Smooth muscle cell (in vitro differentiated cells): ENCODE measurements at regions not wholly inside any gene's neighbourhood (a gene's known extent, or its start where the extent isn't known, plus 50 kb on each side); places are given as distances from the start of the nearest gene placed in this dataset.

Experiments used
- DNase-seq: peaks from one replicate; lab custom pipeline; 2025; ENCODE audit not compliant: unreplicated experiment; lab: John Stamatoyannopoulos, UW
- H2AFZ ChIP-seq: fragments of 200-600 bp; sonication (generic); 2 replicates; pipeline ENCODE4 v1.6.0; 2016; ENCODE audit warnings: antibody characterized with exemption, low read depth, mild to moderate bottlenecking
- H3F3A ChIP-seq: fragments of 200-600 bp; sonication (generic); 2 replicates; pipeline ENCODE4 v1.6.0; 2017; ENCODE audit warnings: antibody characterized with exemption, low read depth
- H3K27ac ChIP-seq: fragments of 200-600 bp; sonication (generic); 2 replicates; pipeline ENCODE4 v1.5.1; 2016; ENCODE audit warnings: low read depth, mild to moderate bottlenecking
- H3K27me3 ChIP-seq: fragments of 200-600 bp; sonication (generic); 2 replicates; pipeline ENCODE4 v1.6.1; 2016; ENCODE audit warnings: low read depth, mild to moderate bottlenecking
- H3K36me3 ChIP-seq: fragments of 200-600 bp; sonication (generic); 2 replicates; pipeline ENCODE4 v1.5.1; 2016; ENCODE audit warnings: low read depth
- H3K4me1 ChIP-seq: fragments of 200-600 bp; sonication (generic); 2 replicates; pipeline ENCODE4 v1.5.1; 2016; ENCODE audit warnings: low read depth
- H3K4me2 ChIP-seq: fragments of 200-600 bp; sonication (generic); 2 replicates; pipeline ENCODE4 v1.6.0; 2016; ENCODE audit warnings: mild to moderate bottlenecking
- H3K4me3 ChIP-seq: fragments of 200-600 bp; sonication (generic); 2 replicates; pipeline ENCODE4 v1.5.1; 2016; ENCODE audit warnings: mild to moderate bottlenecking
- H3K79me2 ChIP-seq: fragments of 200-600 bp; sonication (generic); 2 replicates; pipeline ENCODE4 v1.6.0; 2016; ENCODE audit warnings: low read depth, mild to moderate bottlenecking
- H3K9ac ChIP-seq: fragments of 200-600 bp; sonication (generic); 2 replicates; pipeline ENCODE4 v1.6.0; 2016; ENCODE audit warnings: low read depth
- H3K9me3 ChIP-seq: fragments of 200-600 bp; sonication (generic); replicated peaks from 2 replicates; pipeline ENCODE4 v1.5.1; 2016; ENCODE audit warnings: low read depth
- H4K20me1 ChIP-seq: fragments of 200-600 bp; sonication (generic); 2 replicates; pipeline ENCODE4 v1.6.0; 2016; ENCODE audit warnings: low read depth
- WGBS: methylation state at CpG from one replicate; pipeline ENCODE4 v1.1.7; 2016; ENCODE audit warnings: low lambda C conversion rate; 5-methylcytosine and 5-hydroxymethylcytosine counted together
- TF ChIP-seq, protein P1 (sequence below): fragments of 200-600 bp; sonication (generic); IDR thresholded peaks from 2 replicates; pipeline ENCODE4 v1.5.1; 2017; ENCODE audit warnings: borderline replicate concordance, mild to moderate bottlenecking, antibody characterized with exemption; ENCODE audit not compliant: insufficient read depth, poor library complexity, severe bottlenecking

GRCh38 chr12:19654650-19655376 lies 215.5 kb downstream of the AEBP2 start:
- Histone ChIP-seq H3K9me3 (no peaks in the 10 kb centered on the region), H4K20me1 (no peaks in the 10 kb centered on the region), H3K27me3 (no peaks in the 10 kb centered on the region), H3K4me3 (no peak overlapping the region), H3K36me3 (no peaks in the 10 kb centered on the region), H2AFZ (no peak overlapping the region), H3K9ac (no peak overlapping the region), H3K27ac (peak overlapping the region; percentile 7), H3K4me2 (no peak overlapping the region), H3K79me2 (no peaks in the 10 kb centered on the region), H3K4me1 (no peaks in the 10 kb centered on the region), H3F3A (peaks cover 3% of the 10 kb centered on the region)
- 49% methylated on average over 5 of the region's 5 CpGs for WGBS
- TF ChIP-seq, protein P1, sequence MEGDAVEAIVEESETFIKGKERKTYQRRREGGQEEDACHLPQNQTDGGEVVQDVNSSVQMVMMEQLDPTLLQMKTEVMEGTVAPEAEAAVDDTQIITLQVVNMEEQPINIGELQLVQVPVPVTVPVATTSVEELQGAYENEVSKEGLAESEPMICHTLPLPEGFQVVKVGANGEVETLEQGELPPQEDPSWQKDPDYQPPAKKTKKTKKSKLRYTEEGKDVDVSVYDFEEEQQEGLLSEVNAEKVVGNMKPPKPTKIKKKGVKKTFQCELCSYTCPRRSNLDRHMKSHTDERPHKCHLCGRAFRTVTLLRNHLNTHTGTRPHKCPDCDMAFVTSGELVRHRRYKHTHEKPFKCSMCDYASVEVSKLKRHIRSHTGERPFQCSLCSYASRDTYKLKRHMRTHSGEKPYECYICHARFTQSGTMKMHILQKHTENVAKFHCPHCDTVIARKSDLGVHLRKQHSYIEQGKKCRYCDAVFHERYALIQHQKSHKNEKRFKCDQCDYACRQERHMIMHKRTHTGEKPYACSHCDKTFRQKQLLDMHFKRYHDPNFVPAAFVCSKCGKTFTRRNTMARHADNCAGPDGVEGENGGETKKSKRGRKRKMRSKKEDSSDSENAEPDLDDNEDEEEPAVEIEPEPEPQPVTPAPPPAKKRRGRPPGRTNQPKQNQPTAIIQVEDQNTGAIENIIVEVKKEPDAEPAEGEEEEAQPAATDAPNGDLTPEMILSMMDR: no peak
- no peak for DNase-seq

- peak overlapping the region; percentile 23 for H3K27ac ChIP-seq
- no peaks in the 10 kb centered on the region for H3K4me1 ChIP-seq
- no peaks in the 10 kb centered on the region for H3K36me3 ChIP-seq
- DNase-seq: no peak
- H3K9ac ChIP-seq: no peak overlapping the region
- no peaks in the 10 kb centered on the region for H3K27me3 ChIP-seq
- WGBS: 87% methylated on average over 3 of the region's 3 CpGs
- no peak overlapping the region for H3K4me2 ChIP-seq
- H3F3A ChIP-seq: peaks cover under 1% of the 10 kb centered on the region
- TF ChIP-seq, protein P1: no peak
- H4K20me1 ChIP-seq: no peaks in the 10 kb centered on the region
- no peaks in the 10 kb centered on the region for H3K79me2 ChIP-seq
- H3K4me3 ChIP-seq: no peak overlapping the region
- no peak overlapping the region for H2AFZ ChIP-seq
- H3K9me3 ChIP-seq: no peaks in the 10 kb centered on the region
Observed at GRCh38 chr12:19657118-19657731, 217.9 kb downstream of the AEBP2 start.

DNA sequence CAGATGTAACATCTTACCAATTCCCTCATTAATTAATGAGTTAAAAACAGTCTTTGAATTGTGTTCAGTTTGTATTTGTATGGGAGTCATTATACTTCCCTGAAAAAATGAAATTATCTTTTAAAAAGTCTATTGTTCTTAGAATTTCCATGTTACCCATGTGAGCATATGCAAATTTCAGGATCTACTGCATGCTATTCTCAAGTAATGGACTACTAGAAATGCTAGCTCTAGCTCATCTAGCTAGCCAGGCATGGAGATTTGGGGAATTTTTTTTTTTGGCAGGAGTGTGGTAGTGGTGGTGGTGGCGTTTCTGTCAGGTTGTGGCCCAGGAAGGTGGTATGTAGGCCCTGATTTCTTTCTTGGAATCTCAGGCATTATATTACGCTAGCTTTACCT lies 218.4 kb downstream of the AEBP2 start:
- 97% methylated on average over 2 of the region's 2 CpGs for WGBS
- Histone ChIP-seq H3K9me3 (no peaks in the 10 kb centered on the region), H3K4me1 (no peaks in the 10 kb centered on the region), H3K36me3 (no peaks in the 10 kb centered on the region), H2AFZ (no peak overlapping the region), H4K20me1 (no peaks in the 10 kb centered on the region), H3K9ac (no peak overlapping the region), H3K27me3 (no peaks in the 10 kb centered on the region), H3K4me3 (no peak overlapping the region), H3F3A (no peaks in the 10 kb centered on the region), H3K4me2 (no peak overlapping the region), H3K27ac (no peak overlapping the region), H3K79me2 (no peaks in the 10 kb centered on the region)
- TF ChIP-seq, protein P1: no peak
- DNase-seq: no peak

GRCh38 chr12:19659086-19659485 lies 219.8 kb downstream of the AEBP2 start:
- Histone ChIP-seq H2AFZ (no peak overlapping the region), H3K27ac (no peak overlapping the region), H3K36me3 (no peaks in the 10 kb centered on the region), H3K79me2 (no peaks in the 10 kb centered on the region), H3K9ac (no peak overlapping the region), H3K4me1 (no peaks in the 10 kb centered on the region), H3K27me3 (no peaks in the 10 kb centered on the region), H3K4me2 (no peak overlapping the region), H3K4me3 (no peak overlapping the region), H3K9me3 (no peaks in the 10 kb centered on the region), H3F3A (no peaks in the 10 kb centered on the region), H4K20me1 (no peaks in the 10 kb centered on the region)
- no peak for DNase-seq
- WGBS: 98% methylated on average over 2 of the region's 2 CpGs
- TF ChIP-seq, protein P1: no peak
